ENCODE measurements at regions not wholly inside any gene's neighbourhood (a gene's known extent, or its start where the extent isn't known, plus 50 kb on each side); places are given as distances from the start of the nearest gene placed in this dataset.

DNA sequence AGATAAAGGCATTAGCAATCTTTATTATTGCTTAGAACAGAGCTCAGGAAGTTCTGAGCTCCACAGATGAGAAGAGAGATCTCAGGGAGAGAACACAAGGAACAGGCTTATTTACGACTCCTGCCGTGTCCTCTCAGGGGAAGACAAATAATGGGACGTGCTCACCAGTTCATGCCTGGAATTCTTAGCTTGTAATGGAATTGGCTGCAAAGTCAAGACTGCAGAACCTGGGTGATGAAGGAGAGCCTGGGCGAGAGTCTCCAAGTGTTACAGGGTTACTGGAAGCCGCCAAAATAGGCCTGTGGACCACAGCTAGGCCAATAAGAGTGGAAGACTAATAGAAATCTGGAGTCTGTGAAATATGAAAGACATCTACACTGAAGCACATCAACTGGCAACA is 174.5 kb upstream of the ADAMTSL1 start:
- FAIRE-seq (no peak), DNase-seq (ENCODE audit: extremely low read depth in 1 of 4, low spot score in 3 of 4) (no peak), ATAC-seq (no peak)
- H3K4me3 ChIP-seq: no peak overlapping the region
- ChIA-PET POLR2A (no interaction called here), CTCF (ENCODE audit: low intra/inter-chr PET ratio) (no interaction called here)
- H3K79me2 ChIP-seq (ENCODE audit: control insufficient read depth, insufficient read depth, low read length): no peaks in the 10 kb centered on the region
- H3K36me3 ChIP-seq (ENCODE audit: control insufficient read depth, insufficient read depth, low read length): no peaks in the 10 kb centered on the region
- H3K4me2 ChIP-seq (ENCODE audit: insufficient read depth, low read length): no peak overlapping the region
- intact Hi-C loops (cut with micrococcal nuclease): no loop called here
- TF ChIP-seq ZNF75A (CRISPR knock-in tag; IDR thresholded peaks at IDR 0.05): no peak
- TF ChIP-seq TBL1XR1 (IDR thresholded peaks at IDR 0.05; ENCODE audit: low read length in 2 of 2): no peak
- TF ChIP-seq CBX5 (IDR thresholded peaks at IDR 0.05; ENCODE audit: borderline replicate concordance, low read depth): no peak
- no peak for TF ChIP-seq CBX8 (IDR thresholded peaks at IDR 0.05; ENCODE audit: borderline replicate concordance, extremely low read depth, low read depth, low read length, poor library complexity, severe bottlenecking)
- TF ChIP-seq ZKSCAN8 (CRISPR knock-in tag; IDR thresholded peaks at IDR 0.05): no peak
- no peak for TF ChIP-seq CTCF (IDR thresholded peaks at IDR 0.05 in 2 of 3, conservative IDR thresholded peaks at IDR 0.05 in 1 of 3; ENCODE audit: insufficient read depth in 2 of 3, low read depth in 1 of 3, low read length in 3 of 3)
- no peak for TF ChIP-seq CREB3 (tag; conservative IDR thresholded peaks at IDR 0.05; ENCODE audit: low read depth)
- no peak for TF ChIP-seq RHOXF2B (CRISPR knock-in tag; conservative IDR thresholded peaks at IDR 0.05)
- TF ChIP-seq, protein P1, sequence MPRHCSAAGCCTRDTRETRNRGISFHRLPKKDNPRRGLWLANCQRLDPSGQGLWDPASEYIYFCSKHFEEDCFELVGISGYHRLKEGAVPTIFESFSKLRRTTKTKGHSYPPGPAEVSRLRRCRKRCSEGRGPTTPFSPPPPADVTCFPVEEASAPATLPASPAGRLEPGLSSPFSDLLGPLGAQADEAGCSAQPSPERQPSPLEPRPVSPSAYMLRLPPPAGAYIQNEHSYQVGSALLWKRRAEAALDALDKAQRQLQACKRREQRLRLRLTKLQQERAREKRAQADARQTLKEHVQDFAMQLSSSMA (CRISPR knock-in tag; IDR thresholded peaks at IDR 0.05): no peak
- TF ChIP-seq, protein P2, sequence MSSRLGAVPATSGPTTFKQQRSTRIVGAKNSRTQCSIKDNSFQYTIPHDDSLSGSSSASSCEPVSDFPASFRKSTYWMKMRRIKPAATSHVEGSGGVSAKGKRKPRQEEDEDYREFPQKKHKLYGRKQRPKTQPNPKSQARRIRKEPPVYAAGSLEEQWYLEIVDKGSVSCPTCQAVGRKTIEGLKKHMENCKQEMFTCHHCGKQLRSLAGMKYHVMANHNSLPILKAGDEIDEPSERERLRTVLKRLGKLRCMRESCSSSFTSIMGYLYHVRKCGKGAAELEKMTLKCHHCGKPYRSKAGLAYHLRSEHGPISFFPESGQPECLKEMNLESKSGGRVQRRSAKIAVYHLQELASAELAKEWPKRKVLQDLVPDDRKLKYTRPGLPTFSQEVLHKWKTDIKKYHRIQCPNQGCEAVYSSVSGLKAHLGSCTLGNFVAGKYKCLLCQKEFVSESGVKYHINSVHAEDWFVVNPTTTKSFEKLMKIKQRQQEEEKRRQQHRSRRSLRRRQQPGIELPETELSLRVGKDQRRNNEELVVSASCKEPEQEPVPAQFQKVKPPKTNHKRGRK (tag; IDR thresholded peaks at IDR 0.05): no peak
- TF ChIP-seq GABPB2 (CRISPR knock-in tag; conservative IDR thresholded peaks at IDR 0.05): no peak
- TF ChIP-seq HNRNPUL1 (IDR thresholded peaks at IDR 0.05; ENCODE audit: low read length): no peak
- no peak for TF ChIP-seq FOXA3 (CRISPR knock-in tag; conservative IDR thresholded peaks at IDR 0.05 in 1 of 2, IDR thresholded peaks at IDR 0.05 in 1 of 2)
- H2AFZ ChIP-seq (ENCODE audit: low read depth, low read length): no peak overlapping the region
- WGBS (ENCODE audit: insufficient coverage, low coverage, missing lambda C conversion rate): 0% methylated on average over 5 of the region's 5 CpGs
- H3K9me1 ChIP-seq (ENCODE audit: control insufficient read depth, insufficient read depth, low read length): no peaks in the 10 kb centered on the region
- no peak overlapping the region for H3K27ac ChIP-seq (ENCODE audit: extremely low read depth, low read depth, low read length)
- no peaks in the 10 kb centered on the region for H3K4me1 ChIP-seq (replicated peaks in 1 of 2; ENCODE audit: control insufficient read depth in 2 of 2, insufficient read depth in 2 of 2, low read length in 2 of 2)
- H3K27me3 ChIP-seq (ENCODE audit: control insufficient read depth in 2 of 2, insufficient read depth in 2 of 2, low read length in 2 of 2): no peaks in the 10 kb centered on the region
- no peaks in the 10 kb centered on the region for H3K9me3 ChIP-seq (replicated peaks; ENCODE audit: control insufficient read depth, insufficient read depth, low read depth, low read length)
- in situ Hi-C loops (cut with MboI): no loop called here
- no peaks in the 10 kb centered on the region for H4K20me1 ChIP-seq (replicated peaks; ENCODE audit: control insufficient read depth, insufficient read depth, low read length)
- no peak overlapping the region for H3K9ac ChIP-seq (ENCODE audit: insufficient read depth in 1 of 2, low read depth in 2 of 2, low read length in 2 of 2)
- BruUV-seq (replicated peaks): no TSS peak

Measured in K562 (cell line).